ENCODE measurements at regions not wholly inside any gene's neighbourhood (a gene's known extent, or its start where the extent isn't known, plus 50 kb on each side); places are given as distances from the start of the nearest gene placed in this dataset.

DNA sequence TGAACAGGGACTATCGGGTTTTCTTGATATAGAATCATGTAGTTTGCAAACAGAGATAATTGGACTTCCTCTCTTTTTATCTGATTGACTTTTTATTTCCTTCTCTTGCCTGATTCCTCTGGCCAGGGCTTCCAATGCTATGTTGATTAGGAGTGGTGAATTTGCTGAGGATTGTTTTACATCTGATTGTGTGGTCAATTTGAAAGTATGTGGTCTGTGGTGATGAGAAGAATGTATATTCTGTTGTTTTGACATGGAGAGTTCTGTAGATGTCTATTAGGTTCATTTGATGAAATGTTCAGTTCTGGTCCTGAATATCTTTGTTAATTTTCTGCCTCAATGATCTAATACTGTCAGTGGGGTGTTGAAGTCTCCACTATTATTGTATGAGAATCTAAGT, 713.2 kb upstream of the CCDC179 start:
- TF ChIP-seq, protein P1, sequence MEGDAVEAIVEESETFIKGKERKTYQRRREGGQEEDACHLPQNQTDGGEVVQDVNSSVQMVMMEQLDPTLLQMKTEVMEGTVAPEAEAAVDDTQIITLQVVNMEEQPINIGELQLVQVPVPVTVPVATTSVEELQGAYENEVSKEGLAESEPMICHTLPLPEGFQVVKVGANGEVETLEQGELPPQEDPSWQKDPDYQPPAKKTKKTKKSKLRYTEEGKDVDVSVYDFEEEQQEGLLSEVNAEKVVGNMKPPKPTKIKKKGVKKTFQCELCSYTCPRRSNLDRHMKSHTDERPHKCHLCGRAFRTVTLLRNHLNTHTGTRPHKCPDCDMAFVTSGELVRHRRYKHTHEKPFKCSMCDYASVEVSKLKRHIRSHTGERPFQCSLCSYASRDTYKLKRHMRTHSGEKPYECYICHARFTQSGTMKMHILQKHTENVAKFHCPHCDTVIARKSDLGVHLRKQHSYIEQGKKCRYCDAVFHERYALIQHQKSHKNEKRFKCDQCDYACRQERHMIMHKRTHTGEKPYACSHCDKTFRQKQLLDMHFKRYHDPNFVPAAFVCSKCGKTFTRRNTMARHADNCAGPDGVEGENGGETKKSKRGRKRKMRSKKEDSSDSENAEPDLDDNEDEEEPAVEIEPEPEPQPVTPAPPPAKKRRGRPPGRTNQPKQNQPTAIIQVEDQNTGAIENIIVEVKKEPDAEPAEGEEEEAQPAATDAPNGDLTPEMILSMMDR (IDR thresholded peaks at IDR 0.05 in 4 of 5, conservative IDR thresholded peaks at IDR 0.05 in 1 of 5) = no peak
- TF ChIP-seq POLR2A (IDR thresholded peaks at IDR 0.05) = no peak
